RKO (cell line): ENCODE measurements at regions not wholly inside any gene's neighbourhood (a gene's known extent, or its start where the extent isn't known, plus 50 kb on each side); places are given as distances from the start of the nearest gene placed in this dataset.
"Not testable (repeated sequence)": the region's sequence is repeated elsewhere in the genome, so short reads cannot be mapped to it uniquely, and the experiment has no call there.

Experiments
- DNase-seq: peaks from one replicate; pipeline ENCODE4 v3.0.0-alpha.2; 2016; ENCODE audit warnings: low spot score

DNA sequence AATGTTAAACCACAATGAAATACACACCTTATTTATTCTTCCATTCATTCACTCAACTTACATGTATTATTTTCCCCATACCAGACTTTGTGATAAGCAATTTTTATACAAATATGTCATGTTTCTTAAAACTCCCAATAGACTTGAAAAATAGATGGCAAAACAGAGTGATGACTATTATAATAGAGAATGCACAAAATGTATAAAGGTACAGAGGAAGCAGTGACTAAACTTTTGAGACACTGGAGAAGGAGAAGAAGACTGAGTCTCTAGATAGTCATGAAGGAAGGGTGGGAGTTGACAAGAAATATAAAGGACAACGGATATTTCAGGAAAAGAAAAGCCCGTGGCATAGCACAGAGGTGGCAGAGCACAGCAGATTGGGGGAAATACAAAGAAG, 198.1 kb upstream of the SLC39A10 start:
- no peak for DNase-seq

DNA sequence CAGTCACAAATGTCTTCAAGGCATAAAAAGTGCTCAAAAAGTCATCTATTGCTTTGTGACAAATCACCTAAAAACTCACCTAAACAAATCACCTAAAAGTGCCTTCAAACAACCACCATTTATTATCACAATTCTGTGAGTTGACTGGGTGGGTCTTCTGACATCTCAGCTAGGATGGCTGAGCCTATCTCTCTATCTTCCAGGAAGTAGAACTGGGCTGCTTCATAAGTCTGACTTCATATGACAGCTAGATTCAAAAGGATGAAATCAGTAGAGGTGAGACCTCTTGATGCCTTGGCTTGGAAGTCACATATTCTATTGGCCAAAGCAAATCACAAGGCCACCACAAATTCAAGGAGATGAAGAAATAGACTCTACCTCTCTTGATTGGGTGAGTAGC, 199.2 kb upstream of the SLC39A10 start:
- no peak for DNase-seq

DNA sequence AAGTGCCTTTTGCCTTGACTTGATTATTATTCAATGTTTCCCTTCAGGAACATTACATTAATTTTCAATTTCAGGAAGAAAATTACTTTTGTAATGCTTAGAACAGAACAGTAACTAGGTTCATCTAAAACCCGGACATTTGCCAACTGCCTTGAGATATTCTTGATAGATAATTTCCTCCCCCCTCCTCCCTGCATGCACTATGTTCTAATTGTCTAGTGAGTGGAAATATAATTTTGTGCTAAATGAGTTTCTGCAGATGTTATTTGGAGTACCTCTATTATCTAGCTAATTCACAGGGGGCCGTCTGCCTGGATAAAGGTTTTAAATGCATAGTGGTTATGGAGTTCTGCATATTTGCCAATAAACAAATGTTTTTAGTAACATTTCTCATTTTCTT, 200.3 kb upstream of the SLC39A10 start:
- DNase-seq: no peak

DNA sequence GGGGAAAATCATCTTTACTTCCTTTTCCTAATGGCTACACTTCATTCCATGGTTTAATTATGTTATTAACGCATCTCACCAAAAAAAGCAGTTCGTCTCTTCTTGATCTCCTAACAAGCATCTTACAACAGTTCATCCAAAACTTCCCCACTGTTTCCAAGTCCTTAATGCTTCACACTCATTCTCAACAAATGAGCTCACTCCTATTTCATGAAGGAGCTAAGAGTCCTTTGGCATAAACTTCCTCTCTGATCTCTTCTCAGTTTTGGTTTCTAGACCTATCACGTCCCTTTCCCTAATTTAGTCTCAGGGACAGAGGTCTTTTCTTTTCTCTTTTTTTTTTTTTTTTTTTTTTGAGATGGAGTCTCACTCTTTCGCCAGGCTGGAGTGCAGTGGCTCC, 205.9 kb upstream of the SLC39A10 start:
- no peak for DNase-seq

DNA sequence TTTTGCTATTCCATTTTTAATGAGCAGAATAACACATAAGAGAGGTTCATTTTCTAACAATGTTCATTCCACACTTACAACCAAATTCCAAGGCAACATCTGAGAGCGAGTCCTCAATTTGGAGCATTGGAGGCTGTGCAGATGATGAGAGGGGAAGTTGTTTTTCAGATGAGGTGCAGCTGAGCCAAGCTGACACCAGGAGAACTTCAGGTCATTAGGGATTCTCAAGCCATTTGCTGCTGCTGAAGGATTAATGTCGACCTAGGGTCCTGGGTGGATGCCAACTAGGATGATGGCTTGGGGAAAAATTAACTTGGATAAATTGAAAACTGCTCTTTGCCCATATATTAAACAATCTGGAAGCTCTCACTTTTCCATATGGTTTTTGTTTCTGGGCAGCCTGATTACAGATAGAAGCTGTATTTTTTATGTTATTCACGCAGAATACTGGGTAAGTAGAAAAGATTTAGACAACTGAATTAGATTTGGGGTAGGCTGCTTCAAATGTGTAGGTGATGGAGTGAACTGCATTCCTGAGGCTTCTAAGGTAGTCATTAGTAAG, 206.4 kb upstream of the SLC39A10 start:
- no peak for DNase-seq

DNA sequence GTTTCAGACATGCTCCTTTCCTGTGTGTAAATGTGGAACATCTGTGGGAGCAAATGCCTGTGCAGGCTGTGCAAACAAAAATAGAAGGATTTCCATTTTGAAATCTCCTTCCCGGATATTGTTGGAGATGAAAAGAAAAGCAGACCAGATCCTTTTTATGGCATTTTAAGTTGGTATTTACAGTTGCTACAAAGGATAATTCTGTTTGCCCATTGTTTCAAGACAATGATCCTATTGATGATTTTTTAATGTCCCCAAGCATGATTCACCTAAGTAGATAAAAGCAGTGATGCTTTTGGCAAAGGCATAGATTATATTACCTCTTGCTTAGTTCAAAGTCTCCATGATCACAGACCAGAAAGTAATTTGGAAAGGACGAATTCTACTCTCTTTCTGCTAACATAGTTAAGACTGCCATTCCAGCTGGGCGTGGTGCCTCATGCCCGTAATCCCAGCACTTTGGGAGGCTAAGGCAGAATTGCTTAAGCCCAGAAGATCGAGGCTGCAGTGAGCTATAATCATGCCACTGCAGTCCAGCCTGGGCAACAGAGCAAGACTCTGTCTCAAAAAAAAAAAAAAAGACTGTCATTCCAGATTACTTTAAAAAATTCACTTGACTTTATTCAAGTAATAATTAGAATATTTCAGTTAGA, 209.6 kb upstream of the SLC39A10 start:
- no peak for DNase-seq

DNA sequence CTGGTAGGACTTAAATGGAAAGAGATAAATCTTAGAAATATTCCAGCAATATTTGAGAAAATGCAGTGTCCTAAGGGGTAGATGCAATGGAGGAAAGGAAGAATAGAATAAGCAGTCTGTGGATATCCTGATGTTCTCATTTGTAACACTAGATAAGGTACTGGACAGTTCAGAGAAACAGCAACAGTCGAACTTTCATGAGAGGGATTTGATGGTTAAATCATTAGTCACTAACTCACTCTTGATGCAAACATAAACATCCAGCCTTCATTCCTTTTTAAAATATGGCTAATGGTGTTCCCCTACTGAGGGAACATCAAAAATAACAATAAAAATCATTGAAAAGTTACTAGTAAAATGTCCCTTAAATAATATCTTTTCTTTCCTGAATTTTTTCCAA, 211.4 kb upstream of the SLC39A10 start:
- no peak for DNase-seq

DNA sequence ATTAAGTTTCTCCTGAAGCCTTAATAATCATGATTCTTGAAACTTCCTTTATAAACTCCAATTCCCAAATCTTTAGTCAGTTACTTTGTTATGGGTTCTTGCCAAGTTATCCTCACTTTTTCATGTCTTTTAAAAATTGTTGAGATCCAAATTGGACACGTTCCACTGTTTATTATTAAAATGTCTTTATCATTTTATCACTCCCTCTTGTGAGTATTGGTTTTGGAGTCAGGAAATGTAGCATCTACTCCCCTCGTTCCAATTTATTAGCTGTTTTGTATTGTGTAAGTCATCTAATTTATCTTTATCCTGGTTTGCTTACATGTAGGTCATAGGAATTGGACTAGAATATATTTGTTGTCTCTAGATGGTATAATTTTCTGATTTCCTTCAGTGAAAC, 213.1 kb upstream of the SLC39A10 start:
- DNase-seq: no peak

DNA sequence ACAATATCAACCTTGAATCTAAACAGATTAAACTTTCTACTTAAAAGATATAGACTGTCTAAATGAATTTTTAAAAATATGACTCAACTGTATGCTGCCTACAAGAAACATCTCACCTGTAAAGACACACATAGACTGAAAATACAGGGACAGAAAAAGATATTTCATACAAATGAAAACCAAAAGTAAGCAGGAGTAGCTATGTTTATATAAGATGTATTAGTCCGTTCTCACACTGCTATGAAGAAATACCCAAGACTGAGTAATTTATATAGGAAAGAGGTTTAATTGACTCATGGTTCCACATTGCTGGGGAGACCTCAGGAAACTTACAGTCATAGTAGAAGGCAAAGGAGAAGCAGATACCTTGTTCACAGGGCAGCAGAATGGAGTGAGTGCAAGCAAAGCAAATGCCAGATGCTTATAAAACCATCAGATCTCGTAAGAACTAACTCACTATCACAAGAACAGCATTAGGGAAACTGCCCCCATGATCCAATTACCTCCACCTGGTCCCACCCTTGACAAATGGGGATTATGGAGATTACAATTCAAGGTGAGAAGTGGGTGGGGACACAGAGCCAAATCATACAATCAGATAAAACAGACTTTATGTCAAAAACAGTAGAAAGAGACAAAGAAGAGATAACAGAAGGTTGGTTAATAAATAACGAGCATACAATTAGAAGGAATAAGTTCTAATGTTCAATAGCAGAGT, 214.4 kb upstream of the SLC39A10 start:
- DNase-seq: no peak

DNA sequence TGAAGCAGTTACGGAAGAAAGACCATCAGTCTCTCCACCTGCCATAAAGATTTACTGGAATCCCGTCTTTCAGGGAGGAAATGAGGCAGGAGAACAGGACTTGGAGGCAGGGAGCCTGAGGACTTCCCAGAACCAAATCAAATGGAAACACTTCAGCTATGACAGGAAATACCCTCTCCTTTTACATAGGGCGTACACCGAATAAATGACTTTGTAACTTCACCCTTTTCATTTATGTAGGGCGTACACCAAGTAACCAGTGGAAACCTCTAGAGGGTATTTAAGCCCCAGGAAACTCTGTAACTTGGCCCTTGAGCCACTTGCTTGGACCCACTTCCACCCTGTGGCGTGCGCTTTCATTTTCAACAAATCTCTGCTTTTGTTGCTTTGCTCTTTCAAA, 218.3 kb upstream of the SLC39A10 start:
- DNase-seq: no peak

DNA sequence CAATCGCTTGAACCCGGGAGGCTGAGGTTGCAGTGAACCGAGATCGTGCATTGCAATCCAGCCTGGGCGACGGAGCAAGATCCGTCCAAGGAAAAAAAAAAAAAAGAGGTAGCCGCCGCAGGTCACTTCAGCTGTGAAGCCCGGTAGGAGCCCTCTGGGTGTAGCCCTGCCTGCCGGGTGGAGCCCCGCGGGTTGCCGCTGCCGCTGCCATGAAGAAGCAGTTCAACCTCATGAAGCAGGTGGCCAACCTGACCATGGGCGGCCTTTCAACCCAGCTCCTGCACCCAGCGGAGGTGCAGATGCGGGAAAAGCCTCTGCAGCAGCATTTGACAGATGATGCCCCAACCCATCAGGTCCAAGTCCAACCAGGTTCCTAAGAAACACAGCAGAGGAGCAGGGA, 219.5 kb upstream of the SLC39A10 start:
- no peak for DNase-seq

DNA sequence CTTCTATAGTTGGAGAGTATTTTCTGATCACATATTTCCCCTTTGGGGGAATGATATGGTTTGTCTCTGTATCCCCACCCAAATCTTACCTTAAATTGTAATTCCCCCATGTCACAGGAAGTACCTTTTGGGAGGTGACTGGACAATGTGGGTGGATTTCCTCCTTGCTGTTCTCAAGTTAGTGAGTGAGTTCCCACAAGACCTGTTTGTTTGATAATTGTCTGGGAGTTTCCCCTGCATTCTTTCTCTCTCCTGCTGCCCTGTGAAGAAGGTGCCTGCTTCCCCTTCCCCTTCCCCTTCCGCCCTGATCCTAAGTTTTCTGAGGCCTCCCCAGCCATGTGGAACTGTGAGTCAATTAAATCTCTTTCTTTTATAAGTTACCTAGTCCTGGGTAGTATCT, 222.7 kb upstream of the SLC39A10 start:
- DNase-seq: no peak

DNA sequence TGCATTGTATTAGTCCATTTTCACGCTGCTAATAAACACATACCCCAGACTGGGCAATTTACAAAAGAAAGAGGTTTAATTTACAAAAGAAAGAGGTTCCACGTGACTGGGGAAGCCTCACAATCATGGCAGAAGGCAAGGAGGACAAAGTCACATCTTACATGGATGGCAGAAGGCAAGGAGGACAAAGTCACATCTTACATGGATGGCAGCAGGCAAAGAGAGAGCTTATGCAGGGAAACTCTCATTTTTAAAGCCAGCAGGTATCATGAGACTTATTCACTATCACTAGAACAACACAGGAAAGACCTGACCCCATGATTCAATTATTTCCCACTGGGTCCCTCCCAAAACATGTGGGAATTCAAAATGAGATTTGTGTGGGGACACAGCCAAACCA, 223.3 kb upstream of the SLC39A10 start:
- not testable (repeated sequence) for DNase-seq

DNA sequence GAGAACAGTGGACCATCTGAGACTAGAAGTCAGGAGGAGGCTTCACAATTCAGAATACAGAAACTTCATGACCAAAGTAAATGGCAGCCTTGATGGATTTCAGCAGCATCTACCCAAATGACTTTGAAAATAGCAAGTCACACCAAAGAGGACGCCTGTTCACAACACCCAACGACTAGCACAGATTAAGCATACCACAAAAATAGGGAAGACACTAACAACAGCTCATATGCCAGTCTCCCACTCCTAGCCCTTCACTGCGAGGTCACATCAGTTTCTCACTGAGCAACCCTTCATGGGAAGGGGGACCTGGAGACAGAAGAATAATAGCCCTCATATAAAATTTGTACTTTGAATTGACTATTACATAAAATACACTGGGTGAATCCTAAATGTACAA, 228.4 kb upstream of the SLC39A10 start:
- DNase-seq: no peak

DNA sequence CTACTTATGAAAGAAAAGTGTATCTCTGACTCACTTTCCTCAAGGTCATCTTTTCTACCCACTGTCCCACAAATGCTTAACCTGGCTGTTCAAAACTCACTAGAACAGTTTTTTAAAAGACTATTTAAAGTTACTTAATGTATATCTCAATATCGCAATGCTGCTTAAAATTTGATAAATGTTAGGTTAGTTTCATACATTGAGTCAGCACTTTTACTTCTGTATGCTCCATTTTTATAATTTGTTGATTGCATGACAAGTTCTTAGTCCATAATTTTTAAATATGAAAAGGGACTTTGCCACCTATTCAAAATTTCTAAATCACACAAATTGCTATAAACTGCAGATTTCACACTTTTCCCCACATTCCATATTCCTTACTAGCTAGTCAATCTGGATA, 231.7 kb upstream of the SLC39A10 start:
- no peak for DNase-seq

DNA sequence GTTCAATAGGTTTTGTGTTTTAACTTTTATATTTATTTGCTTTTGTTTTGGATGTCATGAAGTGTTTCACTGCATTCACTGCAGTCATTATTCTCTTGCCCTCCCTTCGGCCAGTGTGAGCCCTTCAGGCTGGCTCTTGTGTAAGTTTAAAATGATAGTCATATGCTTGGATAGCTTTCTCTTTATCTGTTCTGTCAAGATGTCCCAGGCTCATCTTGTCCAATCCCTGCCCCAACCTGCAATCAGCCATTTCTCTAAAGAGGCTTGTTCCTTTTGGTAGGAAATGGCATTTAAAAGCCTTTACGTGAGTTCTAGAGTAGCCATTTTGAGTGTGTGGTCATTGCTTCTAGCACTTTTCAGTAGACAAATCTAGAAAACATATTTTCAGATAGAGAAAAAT, 238.0 kb upstream of the SLC39A10 start:
- DNase-seq: no peak

DNA sequence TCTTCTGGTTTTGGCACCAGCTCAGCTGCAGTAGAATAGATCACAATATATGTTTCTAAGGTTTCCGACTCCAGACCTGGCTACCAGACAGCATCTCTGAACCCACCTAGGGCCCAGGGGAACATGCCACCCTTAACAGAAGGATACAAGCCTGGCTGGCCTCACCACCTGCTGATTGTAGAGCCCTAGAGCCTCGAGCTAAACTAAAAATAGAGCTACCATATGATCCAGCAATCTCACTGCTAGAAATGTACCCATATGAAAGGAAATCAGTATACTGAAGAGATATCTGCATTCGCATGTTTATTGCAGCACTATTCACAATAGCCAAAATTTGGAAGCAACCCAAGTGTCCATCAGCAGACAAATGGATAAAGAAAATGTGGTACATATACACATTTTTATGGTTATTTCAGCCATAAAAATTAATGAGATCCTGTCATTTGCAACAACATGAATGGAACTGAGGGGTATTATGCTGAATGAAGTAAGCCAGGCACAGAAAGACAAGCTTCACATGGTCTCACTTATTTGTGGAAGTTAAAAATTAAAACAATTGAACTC, 242.4 kb upstream of the SLC39A10 start:
- DNase-seq: no peak

DNA sequence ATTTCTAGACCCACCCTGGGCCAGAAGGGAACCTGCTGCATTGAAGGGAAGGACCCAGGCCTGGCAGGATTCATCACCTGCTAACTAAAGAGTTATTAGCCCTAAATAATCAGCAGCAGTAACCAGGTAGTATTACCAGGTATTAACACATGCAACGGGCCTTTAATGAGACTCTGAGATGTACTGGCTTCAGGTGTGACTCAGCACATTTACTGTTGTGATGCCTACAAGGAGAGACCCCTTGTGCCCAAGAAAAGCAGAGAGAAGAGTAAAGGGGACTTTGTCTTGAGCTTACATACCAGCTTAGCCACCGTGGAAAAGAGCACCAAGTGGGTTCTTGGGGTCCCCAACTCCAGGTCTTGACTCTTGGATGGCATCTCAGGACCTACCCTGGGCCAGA, 243.1 kb upstream of the SLC39A10 start:
- DNase-seq: no peak

DNA sequence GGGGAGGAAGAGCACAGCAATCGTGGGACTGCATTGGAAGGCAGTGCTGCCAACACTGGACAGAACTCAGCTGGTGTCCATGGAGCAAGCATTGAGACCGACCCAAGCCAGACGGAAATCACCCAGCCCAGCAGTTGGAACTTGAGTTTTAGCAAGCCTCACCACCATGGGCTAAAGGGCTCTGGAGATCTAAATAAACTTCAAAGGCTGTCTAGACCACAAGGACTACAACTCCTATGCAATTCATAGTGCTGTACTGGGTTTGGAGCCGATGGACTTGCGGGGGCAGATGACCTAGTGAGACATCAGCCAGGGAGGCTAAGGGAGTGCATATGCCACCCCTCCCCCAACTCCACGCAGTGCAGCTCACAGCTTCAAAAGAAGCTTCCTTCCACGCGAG, 243.6 kb upstream of the SLC39A10 start:
- DNase-seq: no peak

DNA sequence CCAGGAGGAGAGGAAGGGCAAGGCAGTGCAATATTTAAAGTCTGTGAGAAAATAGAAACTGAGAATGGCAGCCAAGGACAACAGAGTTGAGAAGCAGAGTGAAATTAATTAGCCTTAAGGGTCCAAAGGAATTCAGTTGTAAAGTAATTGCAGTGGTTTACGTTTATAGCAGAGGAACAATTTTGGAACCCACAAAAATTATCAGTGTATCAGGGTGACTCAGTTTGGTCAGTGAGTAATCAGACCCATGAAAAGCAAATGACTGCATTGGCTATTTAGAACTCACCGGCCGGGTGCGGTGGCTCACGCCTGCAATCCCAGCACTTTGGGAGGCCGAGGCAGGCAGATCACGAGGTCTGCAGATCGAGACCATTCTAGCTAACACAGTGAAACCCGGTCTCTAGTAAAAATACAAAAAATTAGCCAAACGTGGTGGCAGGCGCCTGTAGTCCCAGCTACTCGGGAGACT, 245.8 kb upstream of the SLC39A10 start:
- peak; percentile 8 for DNase-seq

DNA sequence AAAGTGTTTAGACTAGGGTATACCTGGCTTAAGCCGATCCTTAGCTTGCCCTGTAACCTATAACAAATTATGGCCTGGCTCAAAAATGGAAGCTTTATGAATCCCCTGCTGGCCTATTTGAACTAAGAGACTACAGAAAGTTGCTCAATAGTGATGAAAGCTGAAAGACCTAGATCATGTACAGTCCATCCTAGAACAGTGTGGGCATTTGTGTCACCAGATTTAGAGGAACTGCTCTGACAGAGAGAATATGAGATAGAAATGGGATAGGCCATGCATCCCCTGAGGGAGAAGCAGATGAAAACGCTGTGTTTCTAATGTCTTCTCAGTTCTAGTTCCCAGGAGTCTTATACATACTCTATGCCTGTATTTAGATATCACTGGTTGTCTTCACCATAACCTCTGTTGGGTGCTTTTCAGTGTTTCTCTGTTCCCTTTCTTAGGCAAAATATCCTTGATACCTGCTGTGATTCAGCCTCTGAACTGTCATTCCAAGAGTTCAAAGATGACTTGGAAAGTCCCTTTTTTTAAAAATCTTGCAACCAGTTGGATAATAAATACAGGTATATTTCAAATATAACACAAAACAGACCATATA, 246.9 kb upstream of the SLC39A10 start:
- no peak for DNase-seq

DNA sequence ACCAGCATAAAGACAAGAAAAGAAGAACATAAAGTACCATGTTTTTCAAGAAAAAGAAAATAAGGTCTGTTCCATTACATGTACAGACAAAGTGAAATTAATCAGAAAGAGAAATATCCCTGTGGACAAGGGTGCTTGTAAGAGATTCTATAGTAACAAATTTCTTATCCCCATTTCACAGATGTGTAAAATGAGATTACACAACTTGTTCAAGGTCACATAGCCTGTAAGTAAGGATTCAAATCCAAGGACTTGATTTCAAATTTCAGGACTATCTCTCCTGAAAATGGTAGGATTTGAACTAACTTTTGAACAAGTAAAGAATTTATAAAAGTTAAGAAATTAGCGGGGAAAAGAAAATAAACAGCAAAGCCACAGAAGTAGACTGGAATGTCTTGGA, 248.2 kb upstream of the SLC39A10 start:
- DNase-seq: no peak

DNA sequence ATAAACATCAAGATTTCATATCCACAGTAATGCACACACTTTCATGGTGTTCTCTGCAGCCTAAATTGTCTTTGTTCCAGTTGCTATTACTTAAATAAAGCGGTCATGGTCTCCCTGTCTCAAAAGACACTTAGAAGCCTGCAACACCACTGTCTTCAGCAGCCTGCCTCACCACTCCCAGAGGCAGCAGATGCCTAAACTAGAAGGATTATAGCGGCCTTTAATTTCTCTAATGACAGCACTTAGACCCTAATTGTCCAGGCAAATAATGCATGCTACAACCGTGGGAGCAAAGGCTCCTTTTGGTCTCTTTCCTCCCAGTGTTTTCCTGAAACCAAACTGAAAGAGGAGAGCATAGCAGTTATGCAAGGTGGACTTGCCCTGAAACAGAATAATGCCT, 248.8 kb upstream of the SLC39A10 start:
- DNase-seq: no peak
